GM12878 (cell line): ENCODE measurements at regions not wholly inside any gene's neighbourhood (a gene's known extent, or its start where the extent isn't known, plus 50 kb on each side); places are given as distances from the start of the nearest gene placed in this dataset.

ENCODE experiments used
- EZH2 ChIP-seq: IDR thresholded peaks from 2 replicates; pipeline ENCODE4 v1.6.1; 2012; ENCODE audit warnings: low read depth, mild to moderate bottlenecking, control low read depth, inconsistent platforms, low read length, borderline replicate concordance; ENCODE audit not compliant: control insufficient read depth
- NFIC ChIP-seq: IDR thresholded peaks from 2 replicates; pipeline ENCODE4 v1.6.1; 2012; ENCODE audit warnings: low read depth, mild to moderate bottlenecking, inconsistent platforms, low read length, moderate library complexity
- NFYA ChIP-seq: IDR thresholded peaks from 2 replicates; pipeline ENCODE4 v1.6.1; 2011; ENCODE audit warnings: low read depth, mild to moderate bottlenecking, low read length, improper control_type of control experiment, borderline replicate concordance
- SPI1 ChIP-seq: IDR thresholded peaks from 2 replicates; pipeline ENCODE4 v1.6.1; 2011; ENCODE audit warnings: low read depth, mild to moderate bottlenecking, low read length, moderate library complexity, borderline replicate concordance; ENCODE audit not compliant: insufficient read depth
- YY1 ChIP-seq: IDR thresholded peaks from 2 replicates; pipeline ENCODE4 v1.6.1; 2011; ENCODE audit warnings: low read depth, mild to moderate bottlenecking, low read length

- TF ChIP-seq NFIC (no peak), NFYA (no peak), SPI1 (no peak), YY1 (no peak), EZH2 (no peak)
These were observed 835.3 kb upstream of the CITED2 start for GRCh38 chr6:140209775-140210174.
